SK-N-SH (cell line): ENCODE measurements at regions not wholly inside any gene's neighbourhood (a gene's known extent, or its start where the extent isn't known, plus 50 kb on each side); places are given as distances from the start of the nearest gene placed in this dataset.

ENCODE experiments used
- CTCF ChIA-PET: fragments of 300-600, 350-600 bp; formaldehyde crosslinking; extraction: SDS; loops from one replicate; lab custom pipeline; 2021; lab: Yijun Ruan, JAX
- POLR2A ChIA-PET: fragments of 350-600 bp; sonication (Branson Sonifier 250); formaldehyde crosslinking; extraction: SDS; loops from one replicate; lab custom pipeline; 2020; ENCODE audit warnings: antibody characterized with exemption, inconsistent platforms; lab: Yijun Ruan, JAX
- DNase-seq: peaks from one replicate; pipeline ENCODE4 v3.0.0; 2012
- H2AFZ ChIP-seq: fragments of 200-600 bp; sonication (generic); 2 replicates; pipeline ENCODE4 v1.8.1; 2016; ENCODE audit warnings: antibody characterized with exemption, mild to moderate bottlenecking, low read depth
- H3F3A ChIP-seq: fragments of 200-600 bp; sonication (generic); replicated peaks from 2 replicates; pipeline ENCODE3; 2016; ENCODE audit warnings: antibody characterized with exemption, mild to moderate bottlenecking; ENCODE audit not compliant: insufficient read depth
- H3K27ac ChIP-seq, 2 experiments: fragments of 200-500 bp in 1 of 2; fragments of 200-600 bp in 1 of 2; sonication (Bioruptor generic) in 1 of 2; sonication (generic), shearing (Covaris generic) in 1 of 2; 2 replicates each; pipeline versions ENCODE4 v1.5.1 to v1.6.1; 2014 to 2016; ENCODE audit warnings: low read depth in 2 of 2, inconsistent platforms in 1 of 2, low read length in 1 of 2, mild to moderate bottlenecking in 1 of 2, mixed read lengths in 1 of 2
- H3K27me3 ChIP-seq: fragments of 200-600 bp; sonication (generic), shearing (Covaris generic); 2 replicates; pipeline ENCODE4 v1.6.1; 2016; ENCODE audit warnings: mixed run types; ENCODE audit not compliant: insufficient read depth
- H3K36me3 ChIP-seq, 2 experiments: fragments of 200-500 bp in 1 of 2; fragments of 200-600 bp in 1 of 2; sonication (Bioruptor generic) in 1 of 2; sonication (generic) in 1 of 2; replicated peaks in 1 of 2; 2 replicates each; pipeline versions ENCODE3 to v1.5.1; 2014 to 2016; ENCODE audit warnings: low read length in 1 of 2, mild to moderate bottlenecking in 1 of 2; ENCODE audit not compliant: insufficient read depth in 2 of 2, control insufficient read depth in 1 of 2
- H3K4me1 ChIP-seq, 2 experiments: fragments of 200-500 bp in 1 of 2; fragments of 200-600 bp in 1 of 2; sonication (Bioruptor generic) in 1 of 2; sonication (generic), shearing (Covaris generic) in 1 of 2; 2 replicates each; pipeline versions ENCODE4 v1.5.1 to v1.6.1; 2014 to 2016; ENCODE audit warnings: low read depth in 1 of 2, low read length in 1 of 2, mixed run types in 1 of 2; ENCODE audit not compliant: insufficient read depth in 2 of 2, control insufficient read depth in 1 of 2
- H3K4me2 ChIP-seq: fragments of 200-600 bp; sonication (generic), shearing (Covaris generic); 2 replicates; pipeline ENCODE4 v1.6.1; 2017; ENCODE audit warnings: mixed run types
- H3K4me3 ChIP-seq, 2 experiments: fragments of 200-500 bp in 1 of 2; fragments of 200-600 bp in 1 of 2; sonication (Bioruptor generic) in 1 of 2; sonication (generic), shearing (Covaris generic) in 1 of 2; 2 replicates each; pipeline versions ENCODE4 v1.5.1 to v1.8.1; 2014 to 2016; ENCODE audit warnings: low read depth in 2 of 2, inconsistent platforms in 1 of 2, low read length in 1 of 2, mild to moderate bottlenecking in 1 of 2, mixed read lengths in 1 of 2, moderate library complexity in 1 of 2
- H3K79me2 ChIP-seq: fragments of 200-600 bp; sonication (generic); 2 replicates; pipeline ENCODE4 v1.8.1; 2017; ENCODE audit warnings: mild to moderate bottlenecking; ENCODE audit not compliant: insufficient read depth
- H3K9ac ChIP-seq: fragments of 200-600 bp; sonication (generic); 2 replicates; pipeline ENCODE4 v1.6.1; 2017; ENCODE audit warnings: mixed run types
- H3K9me2 ChIP-seq: fragments of 200-600 bp; sonication (generic); 2 replicates; pipeline ENCODE4 v1.6.1; 2017; ENCODE audit warnings: mixed run types
- H3K9me3 ChIP-seq: fragments of 200-600 bp; sonication (generic); 2 replicates; pipeline ENCODE4 v1.6.1; 2017; ENCODE audit warnings: mixed run types, mild to moderate bottlenecking, moderate library complexity
- H4K20me1 ChIP-seq: fragments of 200-600 bp; sonication (generic); 2 replicates; pipeline ENCODE4 v1.6.1; 2017; ENCODE audit warnings: mild to moderate bottlenecking, mixed run types; ENCODE audit not compliant: insufficient read depth
- EZH2phosphoT487 ChIP-seq: fragments of 200-600 bp; sonication (generic); IDR thresholded peaks from 2 replicates; pipeline ENCODE4 v1.6.1; 2017; ENCODE audit warnings: low read depth, mixed run types, mild to moderate bottlenecking, antibody characterized with exemption, moderate library complexity, borderline replicate concordance
- FOSL2 ChIP-seq: IDR thresholded peaks from 2 replicates; pipeline ENCODE4 v1.4.0; 2012; ENCODE audit warnings: low read depth, mild to moderate bottlenecking, moderate library complexity, borderline replicate concordance
- FOXM1 ChIP-seq: IDR thresholded peaks from 2 replicates; pipeline ENCODE4 v1.4.0; 2012; ENCODE audit warnings: low read depth, mild to moderate bottlenecking
- IRF3 ChIP-seq: fragments of 150-350 bp; IDR thresholded peaks from 2 replicates; pipeline ENCODE4 v1.6.1; 2016; ENCODE audit warnings: mild to moderate bottlenecking, low read depth, low read length
- JUND ChIP-seq: IDR thresholded peaks from 2 replicates; pipeline ENCODE4 v1.4.0; 2012
- MXI1 ChIP-seq: IDR thresholded peaks from 2 replicates; pipeline ENCODE4 v1.6.1; 2012; ENCODE audit warnings: mild to moderate bottlenecking, low read depth, low read length, improper control_type of control experiment
- NFIC ChIP-seq: IDR thresholded peaks from 2 replicates; pipeline ENCODE4 v1.4.0; 2012; ENCODE audit warnings: borderline replicate concordance
- POLR2AphosphoS5 ChIP-seq: IDR thresholded peaks from 2 replicates; pipeline ENCODE4 v1.6.1; 2012; ENCODE audit warnings: low read depth, low read length
- RCOR1 ChIP-seq: fragments of 150-350 bp; IDR thresholded peaks from 2 replicates; pipeline ENCODE4 v1.6.1; 2017; ENCODE audit warnings: antibody characterized with exemption, low read length
- RXRA ChIP-seq: IDR thresholded peaks from 2 replicates; pipeline ENCODE4 v1.4.0; 2012; ENCODE audit warnings: low read depth, mild to moderate bottlenecking, borderline replicate concordance
- SIN3A ChIP-seq: IDR thresholded peaks from 2 replicates; pipeline ENCODE4 v1.6.1; 2012; ENCODE audit warnings: low read depth, mild to moderate bottlenecking, low read length, moderate library complexity, borderline replicate concordance
- TAF1 ChIP-seq: IDR thresholded peaks from 2 replicates; pipeline ENCODE4 v1.6.1; 2012; ENCODE audit warnings: low read depth, mild to moderate bottlenecking, low read length, moderate library complexity, borderline replicate concordance
- TEAD4 ChIP-seq: IDR thresholded peaks from 2 replicates; pipeline ENCODE4 v1.4.0; 2012; ENCODE audit warnings: mild to moderate bottlenecking, borderline replicate concordance; ENCODE audit not compliant: insufficient read depth
- USF2 ChIP-seq: fragments of 150-350 bp; IDR thresholded peaks from 2 replicates; pipeline ENCODE4 v1.6.1; 2017; ENCODE audit warnings: antibody characterized with exemption, low read length, low read depth, borderline replicate concordance
- WGBS: methylation state at CpG from one replicate; pipeline ENCODE4 v1.1.6; 2017; ENCODE audit warnings: low lambda C conversion rate; 5-methylcytosine and 5-hydroxymethylcytosine counted together

- TF ChIP-seq RXRA: no peak
Measured at GRCh38 chr1:29675481-29676263, 439.4 kb downstream of the PTPRU start (continued).

GRCh38 chr1:29674627-29675326 lies 438.5 kb downstream of the PTPRU start:
- H3K4me2 ChIP-seq: no peak overlapping the region
- H3F3A ChIP-seq: no peaks in the 10 kb centered on the region
- no peaks in the 10 kb centered on the region for H3K9me3 ChIP-seq
- H4K20me1 ChIP-seq: no peaks in the 10 kb centered on the region
- H3K36me3 ChIP-seq: no peaks in the 10 kb centered on the region
- no peak overlapping the region for H3K4me3 ChIP-seq
- peaks cover 0 to 11% of the 10 kb centered on the region in 2 experiments; a peak in 1 of 4 replicates for H3K4me1 ChIP-seq
- no peak for TF ChIP-seq RXRA
- no peak for TF ChIP-seq SIN3A
- TF ChIP-seq RCOR1: no peak
- no peak for TF ChIP-seq EZH2phosphoT487
- no peak for TF ChIP-seq FOSL2
- no peak for TF ChIP-seq POLR2AphosphoS5
- no peak for TF ChIP-seq IRF3
- no peak for TF ChIP-seq NFIC
- TF ChIP-seq TEAD4: no peak
- H3K9me2 ChIP-seq: no peaks in the 10 kb centered on the region
- ChIA-PET POLR2A (no interaction called here), CTCF (interaction anchor here (0.9 to 2.1 kb wide), 4 partner anchors 8 to 429 kb away, joined by 3 to 6 read pairs (median 3); no protein-coding TSS in a partner anchor)
- DNase-seq: no peak
- H3K27ac ChIP-seq: no peak overlapping the region
- H3K79me2 ChIP-seq: no peaks in the 10 kb centered on the region
- no peak overlapping the region for H2AFZ ChIP-seq
- H3K9ac ChIP-seq: no peak overlapping the region
- 61% methylated on average over 6 of the region's 6 CpGs for WGBS
- no peaks in the 10 kb centered on the region for H3K27me3 ChIP-seq

GRCh38 chr1:29673669-29674626 lies 437.6 kb downstream of the PTPRU start:
- ChIA-PET CTCF (interaction anchor here (1.3 to 2.1 kb wide), 3 partner anchors 8 to 428 kb away, joined by 3 to 6 read pairs (median 3); no protein-coding TSS in a partner anchor), POLR2A (no interaction called here)
- peaks cover 0 to 11% of the 10 kb centered on the region in 2 experiments; a peak in 1 of 4 replicates for H3K4me1 ChIP-seq
- H3K27me3 ChIP-seq: no peaks in the 10 kb centered on the region
- H3K9me2 ChIP-seq: no peaks in the 10 kb centered on the region
- no peak overlapping the region; a peak in 1 of 4 replicates for H3K27ac ChIP-seq
- no peaks in the 10 kb centered on the region for H3K79me2 ChIP-seq
- H3K9me3 ChIP-seq: no peaks in the 10 kb centered on the region
- no peaks in the 10 kb centered on the region for H4K20me1 ChIP-seq
- H3F3A ChIP-seq: no peaks in the 10 kb centered on the region
- H3K4me3 ChIP-seq: no peak overlapping the region
- H3K36me3 ChIP-seq: no peaks in the 10 kb centered on the region
- 37% methylated on average over 5 of the region's 6 CpGs for WGBS
- H2AFZ ChIP-seq: no peak overlapping the region
- no peak overlapping the region for H3K9ac ChIP-seq
- no peak for DNase-seq
- TF ChIP-seq USF2 (no peak), MXI1 (no peak), SIN3A (no peak), TAF1 (no peak), FOXM1 (no peak), JUND (no peak)
- no peak overlapping the region for H3K4me2 ChIP-seq
